Stimulated activated naive CD8-positive, alpha-beta T cell treated with anti-CD3 and anti-CD28 coated beads, Interleukin-15, amount 100 ng/mL, for 72 hours (primary cell): ENCODE measurements at regions not wholly inside any gene's neighbourhood (a gene's known extent, or its start where the extent isn't known, plus 50 kb on each side); places are given as distances from the start of the nearest gene placed in this dataset.
"Not testable (repeated sequence)": the region's sequence is repeated elsewhere in the genome, so short reads cannot be mapped to it uniquely, and the experiment has no call there.

Experiments used
- ATAC-seq: fragments of 150-1000 bp; cut with Tn5 transposase; 2 replicates; pipeline ENCODE4 v1.10.0; 2021; ENCODE audit warnings: mild to moderate bottlenecking, moderate library complexity
- DNase-seq, 2 donors: peaks; one replicate each; pipeline ENCODE4 v3.0.0; 2021 to 2022
- H3K27ac Mint-ChIP-seq, 2 donors: one replicate each; pipeline ENCODE4 v1.8.0; 2022; ENCODE audit warnings: mild to moderate bottlenecking in 2 of 2, mixed read lengths in 2 of 2, moderate library complexity in 2 of 2
- H3K27me3 Mint-ChIP-seq: one replicate; pipeline ENCODE4 v1.8.0; 2022; ENCODE audit warnings: mixed read lengths
- H3K4me1 Mint-ChIP-seq: one replicate; pipeline ENCODE4 v1.8.0; 2022; ENCODE audit warnings: mild to moderate bottlenecking, mixed read lengths
- H3K4me3 Mint-ChIP-seq, 2 donors: one replicate each; pipeline ENCODE4 v1.8.0; 2022; ENCODE audit warnings: mild to moderate bottlenecking in 2 of 2, mixed read lengths in 2 of 2, moderate library complexity in 1 of 2
- H3K9me3 Mint-ChIP-seq, 2 donors: one replicate each; pipeline ENCODE4 v1.8.0; 2022; ENCODE audit warnings: mixed read lengths in 2 of 2

GRCh38 chr10:128178302-128178958, 52.2 kb upstream of the MKI67 start:
- DNase-seq (peak; percentile 41 to 56), ATAC-seq (peak; percentile 80)
- Mint-ChIP-seq H3K9me3 (peaks cover 10 to 24% of the 10 kb centered on the region in 2 donors), H3K4me3 (no peak overlapping the region), H3K4me1 (peaks cover 31% of the 10 kb centered on the region), H3K27me3 (no peaks in the 10 kb centered on the region), H3K27ac (no peak overlapping the region)

GRCh38 chr10:128180843-128181242, 54.6 kb upstream of the MKI67 start:
- Mint-ChIP-seq H3K27me3 (no peaks in the 10 kb centered on the region), H3K9me3 (peaks cover 6 to 10% of the 10 kb centered on the region in 2 donors), H3K4me3 (peak overlapping the region; percentile 69 to 74), H3K27ac (peak overlapping the region; percentile 49 to 64), H3K4me1 (peaks cover 37% of the 10 kb centered on the region)
- ATAC-seq (peak; percentile 93), DNase-seq (peak; percentile 23 to 58)

GRCh38 chr10:128185627-128186026, 59.4 kb upstream of the MKI67 start:
- Mint-ChIP-seq H3K27ac (no peak overlapping the region), H3K4me1 (peaks cover 38% of the 10 kb centered on the region), H3K4me3 (no peak overlapping the region), H3K27me3 (no peaks in the 10 kb centered on the region), H3K9me3 (peaks cover 6 to 10% of the 10 kb centered on the region in 2 donors)
- ATAC-seq (no peak), DNase-seq (no peak)

- Mint-ChIP-seq H3K4me1 (peaks cover 28% of the 10 kb centered on the region), H3K27ac (peak overlapping the region; percentile 84 to 91), H3K9me3 (peaks cover 6 to 10% of the 10 kb centered on the region in 2 donors), H3K27me3 (no peaks in the 10 kb centered on the region), H3K4me3 (peak overlapping the region; percentile 79 to 86)
- peak; percentile 85 for ATAC-seq
- DNase-seq, result peak; percentile 17 to 20
These were observed 61.0 kb upstream of the MKI67 start for GRCh38 chr10:128186959-128187787.

- peaks cover 6 to 10% of the 10 kb centered on the region in 2 donors for H3K9me3 Mint-ChIP-seq
- ATAC-seq (peak; percentile 46), DNase-seq (no peak)
- H3K27ac Mint-ChIP-seq, result peak overlapping the region; percentile 84 to 91
- H3K4me3 Mint-ChIP-seq, result peak overlapping the region; percentile 79 to 86
- peaks cover 31% of the 10 kb centered on the region for H3K4me1 Mint-ChIP-seq
- no peaks in the 10 kb centered on the region for H3K27me3 Mint-ChIP-seq
These were observed 61.6 kb upstream of the MKI67 start for GRCh38 chr10:128187788-128188185.

- no peaks in the 10 kb centered on the region for H3K9me3 Mint-ChIP-seq
- H3K27me3 Mint-ChIP-seq, result no peaks in the 10 kb centered on the region
- DNase-seq, result no peak
- H3K27ac Mint-ChIP-seq, result no peak overlapping the region
- H3K4me1 Mint-ChIP-seq, result peaks cover 25% of the 10 kb centered on the region
- no peak overlapping the region for H3K4me3 Mint-ChIP-seq
- ATAC-seq, result no peak
These were observed 63.0 kb upstream of the MKI67 start for GRCh38 chr10:128189176-128189575.

- Mint-ChIP-seq H3K9me3 (no peaks in the 10 kb centered on the region), H3K27ac (peak overlapping the region in 1 of 2 donors; percentile 54), H3K4me3 (no peak overlapping the region), H3K4me1 (peaks cover 24% of the 10 kb centered on the region), H3K27me3 (no peaks in the 10 kb centered on the region)
- ATAC-seq (no peak), DNase-seq (no peak)
These were observed 65.6 kb upstream of the MKI67 start for GRCh38 chr10:128191847-128192246.

- not testable (repeated sequence) for H3K4me3 Mint-ChIP-seq, H3K4me1 Mint-ChIP-seq, ATAC-seq, DNase-seq, H3K27me3 Mint-ChIP-seq, H3K27ac Mint-ChIP-seq
- peaks cover 19 to 31% of the 10 kb centered on the region in 2 donors for H3K9me3 Mint-ChIP-seq
These were observed 75.6 kb upstream of the MKI67 start for GRCh38 chr10:128201826-128202225.

- ATAC-seq (no peak), DNase-seq (no peak)
- no peaks in the 10 kb centered on the region for H3K27me3 Mint-ChIP-seq
- peaks cover 19 to 31% of the 10 kb centered on the region in 2 donors for H3K9me3 Mint-ChIP-seq
- no peak overlapping the region for H3K4me3 Mint-ChIP-seq
- no peaks in the 10 kb centered on the region for H3K4me1 Mint-ChIP-seq
- no peak overlapping the region for H3K27ac Mint-ChIP-seq
These were observed 76.8 kb upstream of the MKI67 start for GRCh38 chr10:128203028-128203427.

- not testable (repeated sequence) for H3K27ac Mint-ChIP-seq, H3K27me3 Mint-ChIP-seq, H3K4me1 Mint-ChIP-seq, H3K4me3 Mint-ChIP-seq, DNase-seq, ATAC-seq
- H3K9me3 Mint-ChIP-seq, result peaks cover 16 to 30% of the 10 kb centered on the region in 2 donors
These were observed 79.4 kb upstream of the MKI67 start for GRCh38 chr10:128205591-128205990.

- H3K27ac Mint-ChIP-seq, result peak overlapping the region in 1 of 2 donors; percentile 50
- DNase-seq, result no peak
- no peaks in the 10 kb centered on the region for H3K27me3 Mint-ChIP-seq
- H3K4me1 Mint-ChIP-seq, result peaks cover 8% of the 10 kb centered on the region
- peaks cover 5 to 19% of the 10 kb centered on the region in 2 donors for H3K9me3 Mint-ChIP-seq
- ATAC-seq, result no peak
- no peak overlapping the region for H3K4me3 Mint-ChIP-seq
These were observed 80.5 kb upstream of the MKI67 start for GRCh38 chr10:128206676-128207075.

- no peaks in the 10 kb centered on the region for H3K27me3 Mint-ChIP-seq
- DNase-seq (no peak), ATAC-seq (peak; percentile 5)
- H3K27ac Mint-ChIP-seq, result peak overlapping the region in 1 of 2 donors; percentile 72
- no peaks in the 10 kb centered on the region for H3K9me3 Mint-ChIP-seq
- peak overlapping the region; percentile 75 to 79 for H3K4me3 Mint-ChIP-seq
- H3K4me1 Mint-ChIP-seq, result peaks cover 18% of the 10 kb centered on the region
These were observed 83.6 kb upstream of the MKI67 start for GRCh38 chr10:128209862-128210214.

GRCh38 chr10:128210215-128211063, 84.2 kb upstream of the MKI67 start:
- Mint-ChIP-seq H3K27me3 (no peaks in the 10 kb centered on the region), H3K27ac (peak overlapping the region in 1 of 2 donors; percentile 72), H3K9me3 (no peaks in the 10 kb centered on the region), H3K4me3 (peak overlapping the region; percentile 75 to 79), H3K4me1 (peaks cover 18% of the 10 kb centered on the region)
- DNase-seq, result peak; percentile 70 to 81
- ATAC-seq, result peak; percentile 69

- DNase-seq, result no peak
- H3K4me3 Mint-ChIP-seq, result peak overlapping the region; percentile 51 to 74
- no peaks in the 10 kb centered on the region for H3K9me3 Mint-ChIP-seq
- no peaks in the 10 kb centered on the region for H3K27me3 Mint-ChIP-seq
- peaks cover 18% of the 10 kb centered on the region for H3K4me1 Mint-ChIP-seq
- H3K27ac Mint-ChIP-seq, result no peak overlapping the region
- peak; percentile 1 for ATAC-seq
These were observed 84.9 kb upstream of the MKI67 start for GRCh38 chr10:128211064-128211504.
